ENCODE measurements at regions not wholly inside any gene's neighbourhood (a gene's known extent, or its start where the extent isn't known, plus 50 kb on each side); places are given as distances from the start of the nearest gene placed in this dataset.

GRCh38 chr10:10368951-10369576 is 648.6 kb upstream of the CELF2 start:
- no peak for DNase-seq

GRCh38 chr10:10385831-10386230 is 631.8 kb upstream of the CELF2 start:
- no peak for DNase-seq

GRCh38 chr10:10389182-10389581 is 628.5 kb upstream of the CELF2 start:
- DNase-seq, result no peak

DNA sequence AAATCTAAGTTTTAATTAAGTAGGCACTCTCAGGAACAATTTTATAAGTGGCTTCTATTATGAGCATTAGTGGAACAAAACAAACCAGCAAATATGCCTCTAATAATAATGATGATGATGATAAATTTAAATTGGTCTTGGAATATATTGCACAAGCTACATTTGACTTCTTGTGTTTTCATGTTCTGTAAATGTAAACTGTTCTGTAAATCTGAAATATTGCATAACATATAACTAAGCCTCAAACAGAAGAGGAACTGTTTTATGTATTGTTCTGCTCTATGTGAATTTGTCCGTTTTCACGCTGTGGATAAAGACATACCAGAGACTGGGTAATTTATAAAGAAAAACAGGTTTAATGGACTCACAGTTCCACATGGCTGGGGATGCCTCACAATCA is 625.2 kb upstream of the CELF2 start:
- DNase-seq, result no peak

DNA sequence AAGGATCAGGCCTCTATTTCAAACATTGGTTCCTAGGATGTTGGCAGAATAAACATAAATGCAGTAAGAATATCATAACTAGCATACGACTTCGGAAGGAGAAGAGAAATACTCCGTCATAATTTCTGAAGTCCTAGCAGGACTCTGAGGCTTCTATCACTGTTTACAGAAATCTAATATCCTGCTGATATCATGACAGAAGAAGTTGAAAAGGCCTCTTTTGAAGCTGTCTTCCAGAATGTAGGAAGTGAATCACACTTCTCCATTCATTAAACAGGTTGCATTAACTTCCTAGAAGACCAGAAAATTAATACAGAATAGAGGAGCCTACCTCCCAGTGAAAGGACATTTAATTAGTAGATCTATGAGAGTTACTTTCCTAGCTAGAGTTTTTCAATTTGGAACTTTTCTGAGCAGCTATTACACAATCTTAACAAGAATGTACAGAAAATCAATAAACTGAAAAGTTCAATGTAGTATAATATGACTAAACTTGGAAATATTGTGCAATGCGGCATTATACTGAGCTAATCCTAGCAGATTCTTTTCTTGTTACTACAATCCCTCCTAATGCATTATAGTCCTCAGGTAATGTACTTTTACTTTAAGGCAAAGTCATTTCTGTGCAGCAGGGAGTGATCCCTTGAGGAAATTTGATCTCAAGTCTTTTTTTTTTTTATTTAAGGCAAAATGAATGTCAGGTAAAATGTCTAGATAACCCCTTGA is 622.6 kb upstream of the CELF2 start:
- DNase-seq, result no peak

- DNase-seq, result no peak
Observed at GRCh38 chr10:10396601-10397000, 621.1 kb upstream of the CELF2 start.

DNA sequence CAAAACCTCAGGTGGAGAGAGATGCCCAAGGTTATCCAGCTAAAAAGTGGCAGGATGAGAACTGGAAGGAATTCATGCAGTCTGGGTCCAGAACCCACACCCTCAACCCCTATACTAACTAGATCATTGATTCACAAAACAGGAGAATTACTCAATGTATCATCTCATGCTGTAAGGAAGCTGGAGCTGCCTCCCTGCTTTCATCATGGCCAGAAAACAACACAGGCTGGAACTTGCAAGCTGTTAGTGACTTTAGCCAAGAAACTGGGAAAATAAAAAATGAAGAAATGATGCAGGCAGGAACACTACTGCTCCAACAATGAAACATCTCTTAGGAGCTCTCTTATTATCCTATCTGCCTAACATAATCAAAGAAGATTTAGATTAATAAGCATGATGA is 619.8 kb upstream of the CELF2 start:
- DNase-seq, result no peak

GRCh38 chr10:10403762-10404161 is 613.9 kb upstream of the CELF2 start:
- DNase-seq, result no peak

DNA sequence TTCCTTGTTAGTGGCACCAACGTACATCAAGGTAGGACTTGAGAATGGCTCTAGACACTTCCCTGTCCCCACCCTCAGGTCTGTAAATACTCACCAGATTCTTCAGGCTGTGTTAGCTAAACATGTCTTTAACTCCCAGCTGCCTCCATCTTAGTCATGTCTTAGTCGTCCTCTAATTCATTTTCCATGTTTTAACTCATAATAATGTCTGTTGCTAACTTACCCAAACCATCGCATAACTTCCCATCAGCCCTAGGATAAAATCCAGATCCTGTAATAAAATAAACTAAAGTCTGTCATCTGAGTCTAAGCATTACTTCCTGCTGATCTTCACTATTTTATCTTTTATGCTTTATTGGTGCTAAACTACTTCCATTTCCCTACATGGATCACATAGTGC is 600.0 kb upstream of the CELF2 start:
- DNase-seq, result no peak

- DNase-seq, result no peak
Observed at GRCh38 chr10:10418387-10418786, 599.3 kb upstream of the CELF2 start.

- no peak for DNase-seq
Observed at GRCh38 chr10:10421071-10421470, 596.6 kb upstream of the CELF2 start.

DNA sequence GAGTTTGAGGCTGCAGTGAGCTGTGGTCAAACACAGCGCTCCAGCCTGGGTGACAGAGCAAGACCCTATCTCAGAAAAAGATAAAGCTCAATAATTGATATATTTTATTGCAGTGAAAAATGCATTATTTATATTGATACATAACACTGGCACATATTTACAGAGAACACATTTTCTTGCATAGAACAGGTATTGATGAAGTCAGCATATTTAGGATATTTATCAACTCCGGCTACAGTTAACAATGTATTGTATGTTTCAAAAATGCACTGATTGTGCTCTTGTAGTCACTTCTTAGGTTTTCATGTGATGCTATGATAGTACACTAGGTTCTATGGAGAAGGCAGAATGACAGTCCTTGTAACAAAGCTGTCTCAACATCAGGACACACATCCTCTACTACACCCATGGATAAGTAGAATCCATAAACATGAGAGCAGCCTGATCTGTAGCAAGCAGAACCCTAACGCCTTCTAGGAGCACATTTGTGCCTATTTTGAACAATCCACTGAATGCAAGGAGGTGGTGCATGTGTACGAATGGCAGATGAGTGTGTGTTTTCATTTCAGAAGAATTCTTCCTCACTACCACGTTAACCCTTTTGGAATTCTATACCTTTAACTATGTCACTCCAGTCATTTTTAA is 586.1 kb upstream of the CELF2 start:
- DNase-seq, result no peak

GRCh38 chr10:10432296-10433035 is 585.2 kb upstream of the CELF2 start:
- DNase-seq, result no peak

GRCh38 chr10:10434312-10434711 is 583.4 kb upstream of the CELF2 start:
- DNase-seq, result no peak

DNA sequence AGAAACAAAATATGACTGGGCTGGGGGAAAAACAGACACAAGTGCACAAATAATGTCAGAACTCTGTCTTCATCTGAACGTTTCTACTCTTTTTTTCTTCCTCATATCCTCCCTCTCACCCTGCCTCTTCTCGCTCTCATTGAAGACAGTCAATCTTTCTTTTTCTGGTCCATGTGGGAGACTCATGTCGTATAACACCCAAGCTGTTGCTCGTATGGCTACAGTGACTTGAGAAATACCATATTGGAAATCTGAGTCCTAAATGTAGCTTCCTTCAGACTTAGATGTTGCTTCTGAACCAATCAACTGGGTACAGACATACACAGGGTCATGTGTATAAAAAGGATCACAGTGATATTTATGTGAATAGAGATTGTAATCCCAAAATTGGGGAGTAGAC is 579.8 kb upstream of the CELF2 start:
- DNase-seq, result no peak

DNA sequence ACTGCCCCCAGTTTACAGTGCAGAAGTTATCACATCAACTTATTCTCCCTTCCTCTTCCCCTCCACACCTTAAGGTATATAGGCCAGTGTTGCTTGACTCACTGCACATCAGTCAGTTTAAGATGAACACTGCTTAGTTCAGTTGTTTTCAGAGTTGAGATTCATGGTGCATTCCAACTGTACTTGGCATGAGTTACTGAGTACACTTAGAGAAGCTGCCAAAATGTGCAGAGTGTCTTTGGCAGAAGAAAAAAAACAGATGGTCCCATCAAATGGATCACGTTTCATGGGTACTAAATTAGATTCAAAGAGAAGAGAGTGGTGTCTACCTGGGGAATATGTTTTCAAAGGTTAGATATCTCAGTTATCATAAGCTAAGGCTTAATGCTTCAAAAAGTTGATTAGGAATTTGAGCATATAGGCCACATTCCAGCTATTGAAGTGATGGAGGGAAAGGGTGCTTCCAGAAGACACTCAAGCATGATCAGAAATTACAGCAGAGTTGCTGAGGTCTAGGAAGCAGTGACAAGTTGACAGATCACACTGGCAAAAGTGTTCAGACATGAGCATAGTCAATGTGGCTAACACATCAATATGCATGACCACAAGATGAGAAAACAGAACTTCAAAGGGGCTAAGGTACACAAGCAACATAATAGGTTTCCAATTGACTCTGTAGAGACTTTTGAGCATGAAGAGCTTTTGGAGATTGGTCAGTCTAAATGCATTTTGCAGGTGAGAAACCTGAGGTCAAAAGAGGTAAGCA is 579.2 kb upstream of the CELF2 start:
- DNase-seq, result no peak

GRCh38 chr10:10456856-10457255 is 560.8 kb upstream of the CELF2 start:
- DNase-seq, result no peak

GRCh38 chr10:10460451-10460850 is 557.2 kb upstream of the CELF2 start:
- no peak for DNase-seq

DNA sequence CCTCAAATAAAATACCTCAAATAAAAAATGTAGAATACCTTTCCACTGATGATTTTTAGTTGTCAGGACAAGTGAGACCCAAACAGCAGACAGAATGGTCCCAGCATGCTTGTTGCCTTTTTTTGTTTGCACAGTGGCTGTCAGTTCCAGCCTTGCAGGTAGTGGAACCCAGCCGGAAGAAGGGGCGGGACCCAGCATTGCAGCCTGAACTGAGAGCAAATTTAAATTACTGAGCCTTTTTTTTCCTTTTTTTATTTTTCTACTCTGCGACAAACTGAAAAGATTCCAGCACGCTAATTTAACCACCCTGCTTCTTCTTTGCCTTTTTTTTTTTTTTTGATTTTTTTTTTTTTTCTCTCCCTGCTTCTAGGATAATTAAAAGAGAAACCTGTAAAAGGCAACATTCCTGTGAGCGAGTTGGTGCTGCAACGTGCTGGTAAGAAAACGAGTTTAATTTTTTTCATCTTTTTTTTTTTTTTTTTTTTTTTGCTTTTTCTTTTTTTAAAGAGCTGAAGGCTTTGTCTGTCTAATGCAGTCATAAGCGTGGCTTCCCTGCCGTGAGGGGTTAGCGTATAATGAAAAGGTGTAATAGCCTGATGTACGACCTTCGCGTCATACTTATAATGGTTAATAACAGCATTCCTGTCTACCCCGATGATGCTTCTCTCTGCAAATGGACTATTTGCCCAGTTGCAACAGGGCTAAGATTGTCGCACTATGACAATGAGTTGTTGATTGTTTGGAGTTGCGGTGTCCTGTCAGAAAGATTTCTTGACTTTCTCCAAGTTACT is 555.3 kb upstream of the CELF2 start:
- no peak for DNase-seq

GRCh38 chr10:10471758-10472157 is 545.9 kb upstream of the CELF2 start:
- no peak for DNase-seq

DNA sequence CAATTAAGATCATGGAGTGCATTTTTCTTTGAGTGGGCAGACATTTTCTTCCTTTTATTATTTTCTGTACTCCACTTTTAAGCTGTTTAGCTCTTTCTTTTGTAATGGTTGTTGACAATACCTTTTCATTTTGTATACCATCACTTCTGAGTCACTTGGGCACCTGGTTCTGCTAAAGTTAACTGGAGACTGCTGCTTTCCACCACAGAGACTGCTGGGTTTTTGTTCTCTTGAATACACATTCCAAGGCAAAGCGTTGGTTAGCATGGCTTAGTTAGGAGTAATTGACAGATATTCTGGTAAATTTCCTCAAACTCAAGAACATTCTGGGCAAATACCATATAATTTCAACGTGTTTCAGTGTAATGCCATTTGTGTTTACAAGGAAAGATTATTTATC is 541.9 kb upstream of the CELF2 start:
- no peak for DNase-seq

DNA sequence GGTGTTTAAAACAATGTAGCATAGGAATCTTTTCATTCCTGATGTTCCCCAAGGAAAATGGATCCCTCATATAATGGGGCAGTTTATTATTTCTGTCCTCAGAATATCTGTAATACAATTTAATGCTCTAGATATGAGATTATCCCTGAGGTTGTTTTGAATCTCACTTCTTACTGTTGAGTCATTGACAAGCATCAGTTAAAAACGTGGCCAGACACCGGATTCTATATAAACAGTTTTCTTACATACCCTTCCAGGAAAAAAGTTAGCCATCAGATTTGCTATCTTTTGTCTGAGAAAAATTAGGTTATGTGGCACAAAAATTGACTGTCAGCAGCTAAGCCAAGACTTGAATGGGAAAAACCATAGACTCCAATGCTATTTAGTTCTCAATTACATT is 539.8 kb upstream of the CELF2 start:
- DNase-seq, result no peak

Measured in amniotic stem cell (primary cell).